ENCODE measurements at regions not wholly inside any gene's neighbourhood (a gene's known extent, or its start where the extent isn't known, plus 50 kb on each side); places are given as distances from the start of the nearest gene placed in this dataset.

DNA sequence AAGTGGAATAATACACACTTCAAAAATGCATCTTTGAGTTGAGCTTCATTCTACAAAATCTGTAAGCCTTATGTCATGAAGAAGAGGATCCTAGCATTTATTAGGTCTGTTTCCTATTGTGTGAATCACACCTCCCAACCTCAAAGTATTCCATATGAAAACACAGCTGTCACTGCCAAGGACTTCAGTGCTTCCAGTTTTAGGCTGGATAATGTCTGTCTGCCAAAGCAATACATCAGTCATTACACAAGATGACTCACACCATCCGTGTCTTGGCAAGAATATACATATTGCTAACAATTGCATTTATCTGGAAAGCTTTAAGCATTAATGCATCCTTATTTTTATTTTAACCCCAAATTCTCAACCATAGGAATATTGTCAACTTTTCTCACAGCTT is 125.7 kb upstream of the TMPRSS15 start:
- BruUV-seq (replicated peaks): no TSS peak
- Histone ChIP-seq H3K27me3 (ENCODE audit: insufficient read depth, low read length) (no peaks in the 10 kb centered on the region), H3K4me3 (replicated peaks in 1 of 2; ENCODE audit: low read depth in 1 of 2, low read length in 2 of 2) (no peak overlapping the region), H4K20me1 (ENCODE audit: insufficient read depth) (no peaks in the 10 kb centered on the region), H3K9me2 (ENCODE audit: insufficient read depth) (no peaks in the 10 kb centered on the region), H3K9me3 (ENCODE audit: control insufficient read depth in 1 of 2, insufficient read depth in 1 of 2, low read depth in 1 of 2, low read length in 2 of 2) (peaks cover 18 to 23% of the 10 kb centered on the region in 2 experiments; a peak in 3 of 4 replicates), H3K4me1 (ENCODE audit: control insufficient read depth in 1 of 2, insufficient read depth in 2 of 2, low read length in 2 of 2) (no peaks in the 10 kb centered on the region; a peak in 1 of 4 replicates), H3K9ac (ENCODE audit: low read length) (no peak overlapping the region), H3K27ac (ENCODE audit: low read depth, low read length) (no peak overlapping the region), H3K79me2 (ENCODE audit: insufficient read depth, low read length) (no peaks in the 10 kb centered on the region), H2AFZ (ENCODE audit: low read depth, low read length, poor library complexity, severe bottlenecking) (no peak overlapping the region), H3K36me3 (ENCODE audit: control insufficient read depth in 1 of 2, insufficient read depth in 2 of 2, low read length in 2 of 2) (no peaks in the 10 kb centered on the region), H3K4me2 (ENCODE audit: low read length) (no peak overlapping the region)
- ATAC-seq (no peak), DNase-seq (ENCODE audit: low read depth, low spot score) (no peak)
- ChIA-PET RAD21 (ENCODE audit: low non-redundant PET in 1 of 2, low total read pairs in 2 of 2, uncharacterized antibody in 2 of 2, unreplicated experiment in 2 of 2) (no interaction called here), POLR2A (no interaction called here), CTCF (no interaction called here)
- no peak for TF ChIP-seq ELF1 (IDR thresholded peaks at IDR 0.05; ENCODE audit: borderline replicate concordance, low read depth)
- TF ChIP-seq, protein P1, sequence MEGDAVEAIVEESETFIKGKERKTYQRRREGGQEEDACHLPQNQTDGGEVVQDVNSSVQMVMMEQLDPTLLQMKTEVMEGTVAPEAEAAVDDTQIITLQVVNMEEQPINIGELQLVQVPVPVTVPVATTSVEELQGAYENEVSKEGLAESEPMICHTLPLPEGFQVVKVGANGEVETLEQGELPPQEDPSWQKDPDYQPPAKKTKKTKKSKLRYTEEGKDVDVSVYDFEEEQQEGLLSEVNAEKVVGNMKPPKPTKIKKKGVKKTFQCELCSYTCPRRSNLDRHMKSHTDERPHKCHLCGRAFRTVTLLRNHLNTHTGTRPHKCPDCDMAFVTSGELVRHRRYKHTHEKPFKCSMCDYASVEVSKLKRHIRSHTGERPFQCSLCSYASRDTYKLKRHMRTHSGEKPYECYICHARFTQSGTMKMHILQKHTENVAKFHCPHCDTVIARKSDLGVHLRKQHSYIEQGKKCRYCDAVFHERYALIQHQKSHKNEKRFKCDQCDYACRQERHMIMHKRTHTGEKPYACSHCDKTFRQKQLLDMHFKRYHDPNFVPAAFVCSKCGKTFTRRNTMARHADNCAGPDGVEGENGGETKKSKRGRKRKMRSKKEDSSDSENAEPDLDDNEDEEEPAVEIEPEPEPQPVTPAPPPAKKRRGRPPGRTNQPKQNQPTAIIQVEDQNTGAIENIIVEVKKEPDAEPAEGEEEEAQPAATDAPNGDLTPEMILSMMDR (IDR thresholded peaks at IDR 0.05 in 2 of 3, conservative IDR thresholded peaks at IDR 0.05 in 1 of 3; ENCODE audit: borderline replicate concordance in 1 of 3, insufficient read depth in 1 of 3, low read depth in 2 of 3, low read length in 2 of 3): no peak
- intact Hi-C loops (cut with micrococcal nuclease): no loop called here

DNA sequence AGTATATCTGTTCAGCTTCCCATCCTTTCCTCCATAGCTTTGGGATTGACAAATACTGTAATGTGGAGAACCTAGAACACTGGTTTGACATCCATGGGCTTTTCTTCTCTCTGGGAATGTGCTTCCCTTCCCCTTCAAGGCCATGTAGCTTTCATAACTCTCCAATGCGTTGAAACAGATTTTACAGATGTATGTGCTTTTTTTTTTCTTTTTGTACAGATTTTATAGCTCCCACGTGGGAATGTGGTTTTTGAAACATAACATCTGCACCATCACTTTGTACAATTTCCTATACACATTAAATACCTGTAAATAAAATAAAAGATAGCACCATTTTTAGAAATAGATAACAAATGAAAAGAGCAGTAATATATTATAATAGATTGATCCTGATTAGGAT is 138.5 kb upstream of the TMPRSS15 start:
- H3K4me2 ChIP-seq (ENCODE audit: low read length): no peak overlapping the region
- no peaks in the 10 kb centered on the region for H3K27me3 ChIP-seq (ENCODE audit: insufficient read depth, low read length)
- no peaks in the 10 kb centered on the region; the same call in 1 of the 2 replicates for H4K20me1 ChIP-seq (ENCODE audit: insufficient read depth)
- H3K79me2 ChIP-seq (ENCODE audit: insufficient read depth, low read length): no peaks in the 10 kb centered on the region
- no peak overlapping the region for H3K27ac ChIP-seq (ENCODE audit: low read depth, low read length)
- peaks cover 19 to 33% of the 10 kb centered on the region in 2 experiments; a peak in 2 of 4 replicates for H3K9me3 ChIP-seq (ENCODE audit: control insufficient read depth in 1 of 2, insufficient read depth in 1 of 2, low read depth in 1 of 2, low read length in 2 of 2)
- no peaks in the 10 kb centered on the region for H3K9me2 ChIP-seq (ENCODE audit: insufficient read depth)
- no peak overlapping the region for H3K9ac ChIP-seq (ENCODE audit: low read length)
- ATAC-seq (no peak), DNase-seq (ENCODE audit: low read depth, low spot score) (no peak)
- no peaks in the 10 kb centered on the region for H3K4me1 ChIP-seq (ENCODE audit: control insufficient read depth in 1 of 2, insufficient read depth in 2 of 2, low read length in 2 of 2)
- ChIA-PET CTCF (no interaction called here), POLR2A (no interaction called here), RAD21 (ENCODE audit: low non-redundant PET in 1 of 2, low total read pairs in 2 of 2, uncharacterized antibody in 2 of 2, unreplicated experiment in 2 of 2) (no interaction called here)
- no peak overlapping the region for H2AFZ ChIP-seq (ENCODE audit: low read depth, low read length, poor library complexity, severe bottlenecking)
- TF ChIP-seq SP1 (IDR thresholded peaks at IDR 0.05; ENCODE audit: low read depth): no peak
- H3K4me3 ChIP-seq (replicated peaks in 1 of 2; ENCODE audit: low read depth in 1 of 2, low read length in 2 of 2): no peak overlapping the region
- intact Hi-C loops (cut with micrococcal nuclease): no loop called here
- no peaks in the 10 kb centered on the region for H3K36me3 ChIP-seq (ENCODE audit: control insufficient read depth in 1 of 2, insufficient read depth in 2 of 2, low read length in 2 of 2)
- no TSS peak for BruUV-seq (replicated peaks)

Data from HCT116 (cell line).